SW480 (cell line): ENCODE measurements at regions not wholly inside any gene's neighbourhood (a gene's known extent, or its start where the extent isn't known, plus 50 kb on each side); places are given as distances from the start of the nearest gene placed in this dataset.
A peak's percentile ranks its signal among the peaks of the same experiment; 100 is the strongest.
"Not testable (repeated sequence)": the region's sequence is repeated elsewhere in the genome, so short reads cannot be mapped to it uniquely, and the experiment has no call there.

ENCODE experiments used
- DNase-seq: peaks from one replicate; pipeline ENCODE4 v3.0.0-alpha.2; 2016; ENCODE audit warnings: low spot score

DNA sequence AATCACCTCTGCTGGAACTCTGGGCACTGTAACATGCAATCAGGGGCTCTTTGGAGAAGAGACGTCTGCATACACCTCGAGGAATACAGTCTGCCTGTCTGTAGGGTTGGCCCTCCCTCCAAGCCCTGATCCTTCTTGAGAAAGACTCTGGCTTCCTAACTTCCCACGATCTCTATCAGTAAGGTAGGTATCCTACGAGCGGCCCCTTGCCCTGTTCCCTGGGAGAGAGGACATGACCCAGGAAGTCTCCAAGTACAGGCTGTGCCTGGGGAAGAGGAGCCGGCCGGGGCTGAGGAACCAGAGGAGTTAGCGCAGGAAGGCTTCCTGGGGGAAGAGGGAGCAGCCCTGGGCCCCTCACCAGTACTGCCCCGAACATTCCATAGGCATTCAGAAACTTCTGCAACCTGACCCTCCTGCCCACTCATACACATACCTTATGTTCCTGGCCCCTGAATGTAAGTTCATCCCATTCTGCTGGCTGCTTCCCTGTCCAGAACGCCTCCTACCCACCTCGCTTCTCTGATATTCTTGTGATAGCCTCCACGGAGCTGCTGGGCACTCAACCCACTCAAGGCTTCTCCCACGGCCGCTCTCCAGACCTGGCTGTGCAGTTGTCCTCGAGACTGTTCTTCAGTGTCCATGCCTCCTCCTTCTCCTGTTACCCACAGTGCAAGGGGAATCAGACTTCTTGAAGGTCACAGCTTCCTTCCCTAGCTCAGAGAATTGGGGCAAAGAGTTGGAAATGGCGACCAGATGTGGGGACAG, 116.1 kb downstream of the CYP26B1 start:
- no peak for DNase-seq

DNA sequence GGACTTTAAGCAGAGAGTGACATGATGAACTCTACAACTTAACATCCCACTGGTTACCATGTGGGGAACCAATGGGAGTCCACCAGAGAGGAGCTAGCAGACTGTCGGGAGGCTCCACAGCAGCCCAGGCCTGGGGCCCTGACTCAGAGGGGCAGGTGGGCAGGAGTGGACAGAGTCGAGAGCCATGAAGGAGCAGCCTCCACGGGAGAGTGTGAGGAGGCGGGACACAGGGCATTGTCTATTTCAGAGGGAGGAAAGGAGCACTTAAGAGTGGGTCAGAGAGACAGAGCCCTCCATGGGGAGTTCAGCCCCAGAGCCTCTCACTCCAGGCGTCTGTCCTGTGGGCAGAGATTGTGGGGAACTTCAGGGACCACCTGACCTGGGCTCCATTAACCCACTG, 118.7 kb downstream of the CYP26B1 start:
- DNase-seq: no peak

DNA sequence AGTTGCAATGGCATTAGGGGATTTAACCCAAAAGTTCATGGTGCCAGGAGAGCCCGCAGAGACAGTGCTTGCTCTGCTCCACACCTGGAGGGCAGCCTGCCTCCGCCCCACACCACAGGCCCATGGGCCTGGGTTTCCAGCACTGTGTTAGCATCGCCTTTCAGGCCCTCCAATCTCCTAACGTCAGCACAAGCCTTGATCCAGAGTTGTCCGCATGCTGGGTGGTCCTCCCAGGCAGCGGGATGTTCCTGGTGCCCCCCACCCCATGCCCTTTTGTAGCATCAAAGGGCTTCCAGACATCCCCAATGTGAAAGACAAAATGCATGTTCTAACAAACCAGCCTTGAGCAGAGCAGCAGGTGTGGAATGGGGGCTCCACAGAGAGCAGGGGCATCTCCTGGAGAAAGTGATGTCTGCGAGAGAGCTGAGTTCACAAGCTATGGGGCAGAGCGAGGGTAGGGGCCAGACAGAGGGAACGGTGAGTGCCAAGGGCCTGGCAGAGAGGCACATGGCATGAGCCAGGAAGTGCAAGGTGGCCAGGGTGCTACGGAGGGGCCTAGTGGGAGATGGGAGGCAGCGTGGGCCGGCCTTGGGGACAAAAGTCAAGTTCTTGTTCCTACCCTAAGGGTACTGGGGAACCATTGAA, 119.2 kb downstream of the CYP26B1 start:
- no peak for DNase-seq

DNA sequence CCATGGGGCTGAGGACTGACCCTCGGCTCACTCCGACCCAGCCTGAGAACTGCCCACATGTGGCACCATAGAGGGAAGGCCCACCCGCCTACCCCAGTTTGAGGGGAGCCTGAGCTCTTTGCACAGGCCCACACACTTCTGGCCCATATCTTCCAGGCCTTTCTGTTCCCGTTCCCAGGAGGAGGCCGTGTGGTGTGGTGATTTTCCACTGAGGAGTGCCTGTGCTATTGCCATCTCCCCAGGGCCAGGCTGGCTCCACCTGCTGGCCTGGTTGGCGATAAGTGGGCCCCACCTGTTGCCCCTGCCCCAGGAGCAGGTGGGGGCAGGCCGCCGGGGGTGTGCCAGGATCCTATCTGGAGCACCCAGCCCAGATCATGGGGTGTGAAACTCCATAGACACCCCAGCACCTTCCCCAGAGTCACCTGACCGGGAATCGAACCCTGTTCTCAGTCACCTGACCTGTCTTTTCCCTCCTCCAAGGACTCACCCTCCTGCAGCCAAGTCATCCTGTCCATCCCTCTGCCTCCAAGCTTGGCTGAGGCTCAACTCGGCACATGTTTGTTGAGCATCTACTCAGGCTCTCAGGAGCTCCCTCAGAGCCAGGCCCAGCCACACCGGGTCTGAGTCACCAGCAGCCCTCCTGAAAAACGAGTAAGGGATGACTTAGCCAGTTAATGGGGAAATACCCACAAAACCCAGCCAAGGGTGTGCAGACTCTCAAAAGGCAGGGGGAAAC, 120.1 kb downstream of the CYP26B1 start:
- DNase-seq: no peak

DNA sequence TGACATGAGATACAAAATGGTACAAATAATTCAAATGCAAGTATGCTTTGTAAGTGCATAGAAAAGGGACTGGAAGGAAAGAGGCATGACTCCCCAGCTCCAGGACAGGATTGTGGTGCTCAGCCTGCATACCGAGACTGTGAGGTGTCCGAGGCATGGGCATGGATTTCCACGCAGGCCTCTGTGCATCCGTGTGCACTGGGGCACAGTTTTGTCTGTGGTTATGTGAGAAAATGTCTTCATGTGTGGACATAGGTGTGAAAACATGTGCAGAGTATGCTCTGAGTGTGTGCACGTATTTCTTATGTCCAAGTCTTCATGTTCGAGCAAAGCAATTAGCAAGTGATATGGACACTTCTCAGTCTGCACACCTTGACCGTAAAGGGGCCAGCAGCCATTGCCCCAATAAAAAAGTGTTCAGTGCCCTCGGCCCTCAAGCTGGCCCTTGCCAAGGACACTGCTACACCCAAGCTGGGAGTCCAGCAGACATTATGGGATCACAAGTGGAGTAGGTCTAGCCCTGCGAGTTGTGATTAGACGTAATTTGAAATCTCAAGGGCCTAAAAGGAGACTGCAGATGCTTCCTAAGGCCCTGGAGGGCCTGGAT, 120.7 kb downstream of the CYP26B1 start:
- no peak for DNase-seq

DNA sequence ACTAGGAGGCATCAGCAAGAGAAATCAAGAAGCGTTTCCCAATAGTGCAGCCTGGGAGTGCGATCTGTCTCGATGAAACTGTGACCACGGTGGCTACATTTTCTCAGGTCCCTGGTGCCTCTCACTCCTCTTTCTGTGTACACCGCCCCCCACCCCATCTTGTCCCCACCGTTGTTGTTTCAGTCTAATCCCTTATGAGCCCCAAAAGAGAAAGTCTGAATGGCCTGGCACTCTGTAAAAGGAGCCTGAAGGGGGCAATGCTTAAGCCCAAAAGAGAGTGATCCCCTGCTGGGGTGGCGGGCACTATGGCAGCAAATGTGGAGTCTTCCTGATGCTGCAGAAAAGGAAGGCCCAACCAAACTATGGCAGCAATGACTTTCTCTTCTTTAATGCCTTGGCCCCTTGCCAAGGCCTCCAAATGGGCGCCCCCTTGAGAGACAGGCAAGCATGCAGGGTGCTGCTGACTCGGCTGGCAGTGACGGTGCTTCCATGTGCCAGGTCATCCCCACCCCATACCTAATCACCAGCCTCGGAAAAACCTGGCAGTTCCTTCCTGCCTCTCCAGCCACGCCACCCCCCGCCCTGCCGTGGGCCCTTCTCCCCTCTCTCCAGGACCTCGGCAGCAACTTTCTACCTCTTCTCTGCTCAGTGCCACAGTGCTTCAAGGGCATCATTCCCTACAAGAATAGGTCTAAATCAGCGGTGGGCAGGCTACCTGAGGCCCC, 123.0 kb downstream of the CYP26B1 start:
- DNase-seq: no peak

DNA sequence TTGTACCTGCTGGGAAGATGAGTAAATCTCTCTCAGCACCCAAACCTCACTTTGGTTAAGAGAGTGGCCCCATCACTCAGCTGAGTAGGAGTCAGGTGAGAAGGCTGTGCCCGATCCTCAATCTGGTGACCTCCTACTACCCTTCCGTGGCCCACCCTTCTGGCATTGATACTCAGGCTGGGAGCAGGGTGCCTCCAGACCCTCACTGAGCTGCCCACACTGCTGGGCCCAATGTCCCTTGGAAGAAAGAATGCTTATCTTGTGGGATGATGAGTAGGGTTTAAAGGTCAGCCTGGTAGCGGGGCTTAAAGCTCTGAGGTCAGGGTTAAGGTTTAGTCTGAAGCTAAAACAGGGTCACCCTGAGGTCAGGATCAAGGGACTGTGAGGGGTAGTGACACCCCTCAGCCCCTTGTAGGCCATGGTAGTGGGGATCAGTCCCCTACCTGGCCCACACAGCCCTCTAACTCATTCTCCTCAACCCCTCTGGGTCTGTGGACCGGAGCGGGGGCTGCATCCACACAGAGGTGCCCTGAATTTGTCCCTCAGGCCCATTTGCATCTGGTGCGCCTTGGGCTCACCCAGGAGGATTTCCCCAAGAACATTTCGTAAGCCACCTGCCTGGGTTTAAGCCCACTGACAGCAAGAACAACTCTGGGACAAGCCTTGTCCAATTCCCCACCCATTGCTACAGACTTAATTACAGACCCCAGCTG, 123.8 kb downstream of the CYP26B1 start:
- no peak for DNase-seq

DNA sequence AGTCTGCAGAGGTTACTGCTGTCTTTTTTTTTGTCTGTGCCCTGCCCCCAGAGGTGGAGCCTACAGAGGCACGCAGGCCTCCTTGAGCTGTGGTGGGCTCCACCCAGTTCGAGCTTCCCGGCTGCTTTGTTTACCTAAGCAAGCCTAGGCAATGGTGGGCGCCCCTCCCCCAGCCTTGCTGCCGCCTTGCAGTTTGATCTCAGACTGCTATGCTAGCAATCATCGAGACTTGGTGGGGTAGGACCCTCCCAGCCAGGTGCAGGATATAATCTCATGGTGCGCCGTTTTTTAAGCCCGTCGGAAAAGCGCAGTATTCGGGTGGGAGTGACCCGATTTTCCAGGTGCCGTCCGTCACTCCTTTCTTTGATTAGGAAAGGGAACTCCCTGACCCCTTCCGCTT, 126.3 kb downstream of the CYP26B1 start:
- not testable (repeated sequence) for DNase-seq

DNA sequence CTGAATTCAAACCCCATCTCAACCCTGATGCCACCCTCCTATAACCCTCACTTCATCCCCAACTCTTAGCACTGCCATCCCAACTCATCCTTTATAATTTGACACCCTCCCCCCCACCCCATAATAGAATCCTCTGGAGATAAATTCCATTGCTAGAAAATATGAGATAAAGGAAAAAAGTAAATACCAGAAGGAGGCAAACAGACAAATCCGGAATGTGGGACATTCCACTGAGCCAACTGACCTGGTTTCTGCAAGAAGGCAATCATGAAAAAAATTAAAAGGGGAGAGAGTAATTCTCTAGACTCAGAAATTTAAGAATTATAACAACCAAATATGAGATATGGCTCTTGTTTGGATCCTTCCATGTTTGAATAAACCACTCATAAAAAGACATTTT, 132.4 kb downstream of the CYP26B1 start:
- no peak for DNase-seq

DNA sequence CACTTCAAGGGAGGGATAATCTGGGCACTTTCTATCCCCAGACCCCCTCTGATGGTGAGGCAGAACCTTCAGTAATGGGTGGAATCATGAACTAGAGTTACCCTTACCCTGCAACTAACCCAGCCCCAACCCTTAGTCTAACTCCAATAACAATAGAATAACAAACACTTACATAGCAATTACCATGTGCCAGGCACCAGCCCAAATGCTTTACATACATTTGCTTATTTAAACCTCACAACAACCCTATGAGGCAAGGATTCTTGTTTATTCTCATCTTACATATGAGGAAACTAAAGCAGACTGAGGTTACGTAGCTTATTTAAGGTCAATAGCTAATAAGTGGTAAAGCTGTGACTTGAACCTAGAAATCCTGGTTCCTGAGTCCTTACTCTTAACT, 132.8 kb downstream of the CYP26B1 start:
- no peak for DNase-seq

DNA sequence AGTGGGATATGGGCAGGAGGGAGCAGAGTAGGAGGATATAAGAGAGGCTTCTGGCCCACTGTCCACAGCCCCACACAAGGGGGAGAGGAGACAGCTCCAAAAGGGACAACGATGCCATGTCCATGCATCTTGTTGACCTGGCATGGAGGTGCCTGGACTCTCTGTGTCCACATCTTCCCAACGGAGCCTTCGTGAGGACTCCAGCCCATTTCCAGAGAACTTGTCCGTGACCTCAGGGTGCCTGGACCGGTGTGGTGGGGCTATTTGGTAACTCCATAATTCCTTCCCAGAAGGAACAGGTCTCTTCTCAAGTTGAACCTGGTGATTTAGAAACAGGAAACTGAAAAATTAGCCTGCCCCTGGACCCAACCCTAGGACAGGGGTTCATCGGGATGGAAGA, 133.9 kb downstream of the CYP26B1 start:
- no peak for DNase-seq

DNA sequence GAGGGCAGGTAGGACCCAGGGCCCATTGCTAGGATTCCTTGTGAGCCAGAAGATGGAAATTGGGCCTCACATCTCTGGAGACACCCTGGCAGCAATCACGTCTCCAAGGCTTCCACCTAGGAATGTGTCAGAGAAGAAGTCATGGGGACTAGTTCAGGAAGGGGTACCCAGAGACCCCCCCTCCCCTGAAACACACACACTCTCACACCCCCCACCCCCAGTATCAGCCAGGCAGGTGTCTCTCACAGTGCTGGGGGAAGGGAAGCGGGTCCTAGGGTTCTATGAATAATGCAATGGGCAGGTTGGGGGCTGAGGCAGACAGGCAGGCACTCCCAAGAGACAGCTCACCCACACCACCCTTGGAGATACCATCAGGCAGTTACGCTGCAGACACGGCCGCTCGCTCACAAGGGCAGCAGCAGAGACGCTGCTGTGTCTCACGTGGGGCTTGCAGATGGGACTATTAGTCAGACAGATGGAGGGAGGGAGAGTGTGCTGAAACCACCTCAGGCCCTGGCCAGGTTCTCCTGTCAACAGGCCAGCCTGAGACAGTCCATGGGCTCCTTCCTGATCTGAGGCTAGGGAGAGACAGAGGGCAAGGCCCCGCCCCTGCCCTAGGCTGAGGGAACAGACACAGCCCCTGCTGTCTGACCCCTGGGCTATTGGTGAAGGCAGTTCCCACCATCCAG, 134.6 kb downstream of the CYP26B1 start:
- DNase-seq: no peak

DNA sequence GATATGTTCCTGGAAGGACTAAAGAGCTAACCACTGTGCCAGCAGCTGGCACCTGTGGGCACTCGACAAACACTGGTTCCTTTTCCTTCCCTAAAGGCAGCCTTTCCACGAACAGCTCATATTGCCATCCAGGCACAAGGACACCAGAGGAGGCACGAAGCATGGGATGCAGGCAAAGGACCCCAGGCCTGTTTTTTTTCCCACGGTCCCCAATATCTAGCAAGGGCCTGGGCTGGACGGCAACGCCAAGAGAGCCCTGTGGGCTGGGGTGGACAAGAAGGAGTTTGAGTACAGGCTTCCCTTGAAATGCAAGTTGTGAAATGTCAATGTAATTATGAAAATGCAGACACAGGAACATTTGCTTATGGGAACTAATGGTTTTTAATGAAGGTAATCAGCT, 135.9 kb downstream of the CYP26B1 start:
- DNase-seq: no peak

DNA sequence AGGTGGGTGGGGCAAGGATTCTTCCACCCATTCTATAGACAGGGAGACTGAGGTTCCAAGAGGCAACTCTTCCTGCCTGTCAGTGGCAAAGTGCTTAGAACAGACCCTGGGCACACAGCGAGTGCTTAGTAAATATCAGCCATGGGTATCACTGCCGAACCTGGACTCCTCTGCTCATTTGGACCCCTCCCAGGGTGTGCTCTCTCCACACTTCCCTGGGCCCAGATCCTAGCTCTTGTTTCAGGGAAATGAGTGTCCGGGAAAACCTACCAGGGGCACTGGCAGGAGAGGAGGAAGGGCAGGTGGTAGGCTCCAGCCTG, 136.3 kb downstream of the CYP26B1 start:
- no peak for DNase-seq

DNA sequence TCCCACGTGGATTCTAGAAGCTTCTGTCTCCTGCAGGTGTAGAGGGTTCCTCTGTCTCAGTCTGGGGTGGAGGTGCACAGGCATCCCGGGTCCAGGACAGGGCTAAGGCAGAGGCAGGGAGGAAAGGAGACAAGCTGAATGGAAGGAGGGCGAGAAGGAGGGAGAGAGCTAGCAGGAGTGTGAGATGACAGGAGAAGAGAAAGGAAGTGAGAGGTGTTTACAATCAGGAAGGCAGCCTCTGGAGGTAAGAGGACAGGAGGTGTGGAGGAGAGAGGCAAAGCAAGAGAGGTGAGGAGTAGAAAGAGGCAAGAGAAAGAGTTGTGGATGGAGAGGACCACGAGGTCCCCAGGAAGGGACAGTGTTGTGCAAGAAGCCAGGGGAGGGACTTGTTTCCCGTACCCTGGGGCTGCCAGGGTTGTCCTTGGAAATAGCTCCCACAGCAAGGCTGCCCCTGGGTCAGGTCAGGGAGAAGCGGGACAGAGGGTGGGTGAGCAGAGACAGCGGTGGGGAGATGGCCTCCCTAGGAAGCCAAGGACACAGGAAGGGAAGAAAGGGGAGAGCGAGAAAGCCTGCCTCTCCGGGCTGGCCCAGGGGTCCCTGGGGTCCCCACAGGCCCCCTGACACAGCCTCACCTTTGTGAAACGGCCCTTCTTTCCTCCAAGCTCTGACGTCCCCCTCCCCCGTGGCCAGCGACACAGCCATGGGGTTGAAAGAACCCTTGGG, 136.9 kb downstream of the CYP26B1 start:
- no peak for DNase-seq

DNA sequence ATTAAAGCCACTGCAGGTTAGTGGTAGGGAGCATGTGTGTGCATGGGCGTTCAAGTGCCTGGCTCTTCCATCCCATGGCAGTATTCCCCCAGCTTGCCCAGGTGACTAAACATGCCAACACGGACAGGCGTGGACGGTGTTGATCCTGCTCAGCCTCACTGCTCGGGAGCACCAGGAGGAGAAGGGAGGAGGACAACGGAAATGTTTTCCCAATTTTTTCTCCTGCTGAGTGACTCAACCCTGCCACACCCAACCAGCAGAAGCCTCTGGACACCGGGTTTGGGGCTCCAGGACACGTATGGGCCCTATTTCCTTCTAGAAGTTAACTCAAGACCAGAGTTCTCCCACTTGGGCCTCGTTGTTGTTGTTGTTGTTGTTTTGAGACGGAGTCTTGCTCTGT, 139.1 kb downstream of the CYP26B1 start:
- DNase-seq: no peak

DNA sequence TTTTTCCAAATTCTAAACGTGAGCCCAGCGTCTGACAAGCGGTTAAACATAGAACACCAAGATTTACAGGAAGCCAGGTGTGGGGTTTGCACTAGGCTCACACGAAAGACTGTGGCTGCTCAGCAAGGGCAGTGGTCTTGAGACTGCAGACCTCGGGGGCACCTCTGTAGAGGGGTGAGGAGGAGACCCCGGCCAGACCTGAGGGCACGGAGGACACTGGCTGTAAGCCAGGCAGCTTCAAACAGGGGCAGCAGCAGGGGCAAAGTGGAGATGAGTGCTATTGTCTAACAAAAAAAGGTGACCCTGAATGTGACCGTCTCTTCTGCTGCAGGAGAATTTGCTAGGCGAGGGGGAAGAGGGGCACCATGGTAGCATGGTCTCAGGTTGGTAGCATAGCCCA, 140.3 kb downstream of the CYP26B1 start:
- DNase-seq: no peak

DNA sequence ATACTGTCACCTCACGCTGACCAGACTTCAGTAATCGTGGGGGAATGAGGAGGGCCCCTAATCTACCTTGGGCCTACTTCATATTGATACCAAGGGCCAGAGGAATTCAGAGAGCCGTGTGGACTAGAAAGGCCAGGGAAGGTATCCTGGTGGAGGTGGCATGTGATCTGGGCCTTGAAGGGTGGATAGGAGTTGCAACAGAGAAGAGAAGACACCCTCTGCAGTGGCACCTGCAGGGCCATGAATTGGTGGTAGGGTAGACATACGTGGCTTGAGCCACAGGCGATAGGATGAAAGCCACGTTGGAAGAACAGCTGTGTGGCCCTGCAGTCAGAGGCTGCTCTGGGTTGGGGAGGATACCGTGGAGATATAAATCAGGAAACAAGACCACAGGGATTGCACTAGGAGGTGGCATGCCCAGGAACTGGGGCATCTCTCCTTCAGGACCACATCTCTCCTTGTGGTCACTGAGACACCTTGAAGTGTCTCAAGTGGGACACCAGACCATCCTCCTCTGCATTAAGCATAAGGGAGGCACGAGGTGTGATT, 141.4 kb downstream of the CYP26B1 start:
- no peak for DNase-seq

DNA sequence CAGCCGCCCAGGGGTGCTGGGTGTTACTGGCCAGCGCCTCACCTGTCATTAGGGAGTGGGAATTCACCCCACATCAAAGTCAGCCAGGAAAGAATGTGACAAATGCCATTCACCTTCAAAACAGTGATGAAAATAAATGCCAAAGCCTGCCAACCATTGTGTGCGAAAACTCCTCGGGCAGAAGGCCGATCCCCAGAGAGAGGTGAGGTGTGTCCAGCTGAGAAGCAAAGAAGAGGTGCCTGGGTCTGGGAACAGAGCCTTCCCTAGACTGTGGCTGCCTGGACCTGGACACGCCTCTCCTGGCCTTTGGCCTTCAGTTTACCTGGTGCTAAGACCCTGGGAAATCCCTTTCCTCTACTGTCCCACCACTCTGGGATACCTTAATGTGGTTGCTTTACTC, 142.7 kb downstream of the CYP26B1 start:
- peak; percentile 90 for DNase-seq
